T-helper 1 cell treated with Interleukin-12 subunit alpha and Interleukin-12 subunit beta and Interleukin-4 antibody, amounts not matched to agents 30 ng/mL and 1 ng/mL, for 36 hours (primary cell): ENCODE measurements at regions not wholly inside any gene's neighbourhood (a gene's known extent, or its start where the extent isn't known, plus 50 kb on each side); places are given as distances from the start of the nearest gene placed in this dataset.

Source experiments
- intact Hi-C: fragments of 100-400 bp; cut with micrococcal nuclease; formaldehyde crosslinking; loops from one replicate; pipeline ENCODE4 v1.15.1; 2024

- intact Hi-C loops, result no loop called here
These were observed 62.2 kb upstream of the SLC22A16 start for GRCh38 chr6:110538416-110539160.

- intact Hi-C loops, result no loop called here
These were observed 61.1 kb upstream of the SLC22A16 start for GRCh38 chr6:110537208-110538123.

DNA sequence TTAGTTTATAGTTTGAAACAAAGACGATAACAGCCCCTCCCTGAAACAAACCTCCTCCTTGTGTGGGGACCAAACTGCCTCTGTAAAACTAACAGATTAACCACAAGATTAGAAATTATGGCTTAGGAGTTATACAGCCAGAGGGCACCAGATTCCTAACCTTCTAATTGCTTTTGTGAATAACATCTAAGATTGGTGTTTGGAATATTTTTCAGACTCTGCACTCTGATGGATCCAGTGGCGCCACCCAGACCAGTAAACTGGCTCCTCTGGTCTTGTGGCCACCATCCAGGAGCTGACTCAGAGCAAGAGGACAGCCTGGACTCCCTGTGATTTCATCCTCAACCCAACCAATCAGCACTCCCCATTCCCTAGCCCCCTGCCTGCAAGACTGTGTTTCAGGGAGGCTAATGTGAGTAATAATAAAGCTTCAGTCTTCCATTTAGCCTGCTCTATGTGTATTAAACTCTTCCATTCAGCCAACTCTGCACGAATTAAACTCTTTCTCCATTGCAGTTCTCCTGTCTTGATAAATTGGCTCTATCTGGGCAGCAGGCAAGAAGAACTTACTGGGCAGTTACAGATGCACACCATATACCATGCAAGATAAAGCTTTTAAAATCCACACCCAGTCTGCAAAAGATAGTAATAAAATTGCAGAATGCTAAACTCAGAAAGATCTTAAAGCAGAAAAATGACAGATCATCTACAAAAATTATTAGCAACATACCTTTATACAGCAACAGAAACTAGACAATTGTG lies 58.5 kb upstream of the SLC22A16 start:
- intact Hi-C loops, result no loop called here

GRCh38 chr6:110532431-110532830 lies 56.0 kb upstream of the SLC22A16 start:
- intact Hi-C loops, result no loop called here

DNA sequence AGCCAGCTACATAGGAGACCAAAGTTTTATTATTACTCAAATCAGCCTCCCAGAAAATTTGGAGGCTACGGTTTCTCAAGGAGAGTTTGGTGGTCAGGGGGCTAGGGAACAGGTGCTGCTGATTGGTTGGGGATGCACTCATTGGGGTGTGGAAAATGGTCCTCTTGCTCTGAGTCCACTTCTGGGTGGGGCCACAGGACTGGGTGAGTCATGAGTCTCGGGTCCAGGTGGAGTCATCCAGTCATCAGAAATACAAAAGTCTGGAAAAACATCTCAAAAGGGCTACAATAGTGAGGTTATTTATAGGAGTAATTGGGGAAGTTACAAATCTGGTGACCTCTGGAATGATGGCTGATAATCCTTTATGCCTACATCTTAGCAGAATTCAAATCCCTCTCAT lies 54.3 kb upstream of the SLC22A16 start:
- intact Hi-C loops, result no loop called here

DNA sequence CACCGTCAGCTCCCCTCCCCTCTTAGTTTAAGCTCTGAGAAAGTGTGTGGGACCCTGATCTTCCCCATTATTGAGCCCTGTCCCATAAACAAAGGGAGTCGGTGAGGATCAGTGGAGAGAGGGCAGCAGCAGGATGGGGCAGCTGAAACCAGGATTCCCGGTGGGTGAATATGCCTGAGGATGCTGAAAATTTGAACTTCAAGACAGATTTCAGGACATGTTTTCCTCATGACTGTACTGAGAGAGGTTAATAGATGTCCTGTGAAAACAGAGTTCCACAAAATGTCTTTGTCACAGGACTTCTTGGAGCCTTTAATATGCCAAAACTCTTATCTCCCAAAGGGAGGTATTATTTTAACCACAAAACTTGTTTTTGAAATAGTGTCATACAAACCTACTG lies 53.5 kb upstream of the SLC22A16 start:
- intact Hi-C loops, result loop anchor here (2.0 kb wide), 2 partner anchors 285 to 729 kb away; partner anchors contain the start of gene CDK19

DNA sequence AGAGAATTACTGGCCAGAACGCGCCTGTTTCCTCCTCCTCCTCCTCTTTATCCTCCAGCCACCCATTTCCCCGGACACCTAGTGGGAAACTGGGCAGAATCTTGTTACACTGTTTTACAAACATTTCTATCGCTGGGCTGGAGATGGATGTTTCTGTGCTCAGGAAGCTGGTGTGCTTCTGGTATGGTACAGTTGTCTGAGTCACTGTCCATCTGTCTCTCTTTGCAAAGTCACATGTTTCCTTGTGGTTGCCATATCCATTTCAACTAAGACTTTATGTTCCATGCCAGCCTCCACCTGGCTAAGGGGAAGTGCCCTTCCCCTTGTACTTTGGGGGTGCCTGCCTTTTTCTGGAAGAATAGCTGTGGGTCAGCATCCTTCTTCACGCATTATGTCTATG lies 52.9 kb upstream of the SLC22A16 start:
- intact Hi-C loops, result loop anchor here (2.0 kb wide), 2 partner anchors 285 to 729 kb away; partner anchors contain the start of gene CDK19

DNA sequence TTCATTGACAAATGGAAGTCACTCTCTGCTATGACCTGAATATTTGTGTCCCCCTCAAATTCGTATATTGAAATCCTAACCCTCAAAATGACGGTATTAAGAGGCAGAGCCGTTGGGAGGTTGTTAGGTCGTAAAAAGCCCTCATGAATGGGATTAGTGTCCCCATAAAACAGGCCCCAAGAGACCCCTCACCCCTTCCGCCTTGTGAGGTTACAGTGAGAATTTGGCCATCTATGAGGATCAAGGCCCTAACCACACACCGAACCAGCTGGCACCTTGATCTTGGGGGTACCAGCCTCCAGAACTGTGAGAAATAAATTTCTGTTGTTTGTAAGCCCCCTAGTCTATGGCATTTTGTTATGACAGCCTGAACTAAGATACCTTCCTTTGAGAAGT lies 52.5 kb upstream of the SLC22A16 start:
- intact Hi-C loops, result loop anchor here (1.0 to 2.0 kb wide), 9 partner anchors 153 to 1514 kb away; partner anchors contain the start of genes CDK19 and RPF2

DNA sequence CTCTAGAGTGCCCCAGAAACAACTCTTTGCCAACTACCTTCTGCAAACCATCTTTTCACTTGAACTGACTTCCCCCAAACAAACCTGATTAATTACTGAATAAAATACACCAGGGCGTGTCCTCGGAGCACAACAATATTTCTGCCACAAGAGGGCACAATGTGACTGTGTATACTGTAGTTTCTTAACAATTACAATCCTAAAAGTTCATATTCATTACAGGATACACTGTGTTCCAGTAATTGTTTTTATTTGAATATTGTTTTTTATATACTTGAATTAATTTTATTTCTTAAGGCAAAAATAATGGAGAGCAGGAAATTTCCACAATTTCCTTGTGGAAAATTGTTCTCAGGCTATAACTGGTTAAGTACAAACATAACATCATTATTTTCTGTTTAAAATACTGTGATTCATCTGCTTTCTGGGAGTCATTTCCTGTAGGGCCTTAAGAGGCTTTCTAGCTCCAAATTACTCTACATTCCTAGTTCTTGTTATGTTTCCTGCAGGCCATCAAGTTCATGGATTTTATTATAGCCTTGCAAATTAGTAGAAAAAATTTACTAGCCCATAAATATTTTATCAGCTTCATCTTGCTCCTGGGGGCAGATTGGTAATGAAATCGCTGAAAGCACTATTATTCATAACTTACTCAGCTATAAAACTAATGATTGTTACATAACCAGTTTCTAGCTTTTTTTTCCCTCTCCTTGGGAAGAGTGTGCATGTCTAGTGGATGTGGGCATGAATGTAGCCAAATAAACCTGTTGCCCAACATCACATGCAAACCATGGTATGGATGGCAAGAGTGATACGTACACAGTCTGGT lies 51.9 kb upstream of the SLC22A16 start:
- intact Hi-C loops, result loop anchor here (1.0 to 2.0 kb wide), 9 partner anchors 154 to 1515 kb away; partner anchors contain the start of genes CDK19 and RPF2

DNA sequence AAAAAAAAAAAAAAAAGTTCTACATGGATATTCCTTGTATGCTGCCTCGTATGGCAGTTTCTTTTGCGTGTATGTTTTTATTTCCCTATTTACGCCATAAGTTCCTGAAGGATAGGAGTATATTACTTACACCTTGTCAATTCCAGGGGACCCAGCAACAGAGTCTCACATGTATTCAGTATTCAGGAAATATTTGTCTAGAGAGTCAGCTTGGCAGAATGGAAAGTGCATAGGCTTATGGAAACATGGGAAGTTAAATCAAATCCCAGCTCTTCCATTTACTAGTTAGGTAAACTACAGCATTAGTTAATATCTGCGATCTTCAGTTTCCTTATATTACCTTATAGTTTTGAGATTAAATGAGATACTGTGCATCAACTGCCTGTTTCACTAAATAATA lies 51.1 kb upstream of the SLC22A16 start:
- intact Hi-C loops, result no loop called here

DNA sequence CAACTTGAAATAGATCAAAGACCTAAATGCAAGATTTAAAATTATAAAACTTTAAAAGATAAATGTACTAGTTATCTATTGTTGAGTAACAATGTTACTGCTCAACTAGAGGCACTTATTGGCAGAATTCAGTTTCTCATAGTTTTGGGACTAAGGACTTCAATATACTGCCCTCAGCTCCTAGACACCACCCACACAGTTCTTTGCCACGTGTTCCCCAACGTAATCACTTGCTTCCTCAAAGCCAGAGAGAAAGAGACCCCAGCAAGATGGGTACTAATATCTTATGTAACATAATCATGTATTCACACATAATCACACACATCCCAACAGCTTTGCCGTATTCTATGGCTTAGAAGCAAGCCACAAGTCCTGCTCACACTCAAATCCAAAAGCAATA lies 50.3 kb upstream of the SLC22A16 start:
- intact Hi-C loops, result no loop called here
